ENCODE measurements at regions not wholly inside any gene's neighbourhood (a gene's known extent, or its start where the extent isn't known, plus 50 kb on each side); places are given as distances from the start of the nearest gene placed in this dataset.
"Not testable (repeated sequence)": the region's sequence is repeated elsewhere in the genome, so short reads cannot be mapped to it uniquely, and the experiment has no call there.

DNA sequence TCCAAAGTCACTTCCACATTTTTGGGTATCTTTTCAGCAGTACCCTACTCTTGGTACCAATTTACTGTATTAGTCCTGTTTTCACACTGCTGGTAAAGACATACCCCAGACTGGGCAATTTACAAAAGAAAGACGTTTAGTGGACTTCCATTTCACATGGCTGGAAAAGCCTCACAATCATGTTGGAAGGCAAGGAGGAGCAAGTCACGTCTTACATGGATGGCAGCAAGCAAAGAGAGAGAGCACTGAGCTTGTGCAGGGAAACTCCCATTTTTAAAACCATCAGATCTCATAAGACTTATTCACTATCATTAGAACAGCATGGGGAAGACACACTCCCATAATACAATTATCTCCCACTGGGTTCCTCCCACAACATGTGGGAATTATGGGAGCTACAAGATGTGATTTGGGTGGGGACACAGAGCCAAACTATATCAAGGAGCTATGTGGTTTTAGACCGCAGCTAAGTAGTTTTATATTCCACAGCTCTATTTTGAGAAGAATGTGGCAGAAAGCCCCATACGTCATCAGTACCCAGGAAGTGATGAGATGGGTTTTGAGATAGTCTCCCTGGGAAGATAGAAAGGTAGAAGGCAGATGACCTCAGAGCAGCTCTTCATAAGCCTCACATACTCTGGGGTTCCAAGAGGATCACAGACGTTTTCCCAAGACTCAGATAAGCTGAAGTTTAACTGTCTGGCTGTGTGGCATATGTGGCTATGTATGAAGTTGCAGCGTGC is 96.3 kb downstream of the APIP start:
- Histone ChIP-seq H2AFZ (ENCODE audit: low read length) (no peak overlapping the region), H3K36me3 (ENCODE audit: control insufficient read depth, insufficient read depth, low read length) (no peaks in the 10 kb centered on the region), H3K4me1 (ENCODE audit: control insufficient read depth, extremely low read depth, insufficient read depth, low read length) (no peaks in the 10 kb centered on the region), H4K20me1 (ENCODE audit: control insufficient read depth, extremely low read depth, insufficient read depth, low read length) (no peaks in the 10 kb centered on the region), H3K9me3 (ENCODE audit: control insufficient read depth, insufficient read depth, low read depth, low read length) (no peaks in the 10 kb centered on the region), H3K4me2 (ENCODE audit: extremely low read depth, insufficient read depth, low read length) (no peak overlapping the region), H3K4me3 (replicated peaks in 1 of 4; ENCODE audit: control extremely low read depth in 1 of 4, insufficient read depth in 1 of 4, low read depth in 3 of 4, low read length in 4 of 4) (no peak overlapping the region), H3K9ac (ENCODE audit: insufficient read depth, low read length) (no peak overlapping the region), H3K27ac (ENCODE audit: insufficient read depth, low read length) (no peak overlapping the region), H3K79me2 (ENCODE audit: control insufficient read depth, insufficient read depth, low read length) (no peaks in the 10 kb centered on the region), H3K27me3 (ENCODE audit: control insufficient read depth, insufficient read depth, low read length) (no peaks in the 10 kb centered on the region)
- peak in 1 of 2 donors; percentile 35 for DNase-seq (ENCODE audit: low read depth in 2 of 2)
- no peak for TF ChIP-seq EZH2 (IDR thresholded peaks at IDR 0.05; ENCODE audit: low read length, missing control alignments)
- TF ChIP-seq, protein P1, sequence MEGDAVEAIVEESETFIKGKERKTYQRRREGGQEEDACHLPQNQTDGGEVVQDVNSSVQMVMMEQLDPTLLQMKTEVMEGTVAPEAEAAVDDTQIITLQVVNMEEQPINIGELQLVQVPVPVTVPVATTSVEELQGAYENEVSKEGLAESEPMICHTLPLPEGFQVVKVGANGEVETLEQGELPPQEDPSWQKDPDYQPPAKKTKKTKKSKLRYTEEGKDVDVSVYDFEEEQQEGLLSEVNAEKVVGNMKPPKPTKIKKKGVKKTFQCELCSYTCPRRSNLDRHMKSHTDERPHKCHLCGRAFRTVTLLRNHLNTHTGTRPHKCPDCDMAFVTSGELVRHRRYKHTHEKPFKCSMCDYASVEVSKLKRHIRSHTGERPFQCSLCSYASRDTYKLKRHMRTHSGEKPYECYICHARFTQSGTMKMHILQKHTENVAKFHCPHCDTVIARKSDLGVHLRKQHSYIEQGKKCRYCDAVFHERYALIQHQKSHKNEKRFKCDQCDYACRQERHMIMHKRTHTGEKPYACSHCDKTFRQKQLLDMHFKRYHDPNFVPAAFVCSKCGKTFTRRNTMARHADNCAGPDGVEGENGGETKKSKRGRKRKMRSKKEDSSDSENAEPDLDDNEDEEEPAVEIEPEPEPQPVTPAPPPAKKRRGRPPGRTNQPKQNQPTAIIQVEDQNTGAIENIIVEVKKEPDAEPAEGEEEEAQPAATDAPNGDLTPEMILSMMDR (conservative IDR thresholded peaks at IDR 0.05 in 1 of 2, IDR thresholded peaks at IDR 0.05 in 1 of 2; ENCODE audit: low read depth in 1 of 2, low read length in 2 of 2), result no peak

DNA sequence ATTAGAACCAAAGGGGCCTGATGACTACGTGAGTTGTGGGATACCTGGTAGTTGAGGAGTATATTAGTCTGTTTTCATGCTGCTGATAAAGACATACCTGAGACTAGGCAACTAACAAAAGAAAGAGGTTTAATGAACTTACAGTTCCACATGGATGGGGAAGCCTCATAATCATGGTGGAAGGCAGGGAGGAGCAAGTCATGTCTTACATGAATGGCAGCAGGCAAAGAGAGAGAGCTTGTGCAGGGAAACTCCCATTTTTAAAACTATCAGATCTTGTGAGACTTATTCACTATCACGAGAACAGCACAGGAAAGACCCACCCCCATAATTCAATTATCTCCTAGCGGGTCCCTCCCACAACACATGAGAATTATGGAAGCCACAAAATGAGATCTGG is 98.4 kb downstream of the APIP start:
- H4K20me1 ChIP-seq (ENCODE audit: control insufficient read depth, extremely low read depth, insufficient read depth, low read length); H3K27ac ChIP-seq (ENCODE audit: insufficient read depth, low read length); H3K4me1 ChIP-seq (ENCODE audit: control insufficient read depth, extremely low read depth, insufficient read depth, low read length); H3K27me3 ChIP-seq (ENCODE audit: control insufficient read depth, insufficient read depth, low read length); H2AFZ ChIP-seq (ENCODE audit: low read length); H3K79me2 ChIP-seq (ENCODE audit: control insufficient read depth, insufficient read depth, low read length); H3K9ac ChIP-seq (ENCODE audit: insufficient read depth, low read length); H3K36me3 ChIP-seq (ENCODE audit: control insufficient read depth, insufficient read depth, low read length); H3K4me2 ChIP-seq (ENCODE audit: extremely low read depth, insufficient read depth, low read length); H3K9me3 ChIP-seq (ENCODE audit: control insufficient read depth, insufficient read depth, low read depth, low read length); DNase-seq (ENCODE audit: low read depth in 2 of 2); H3K4me3 ChIP-seq (replicated peaks in 1 of 4; ENCODE audit: control extremely low read depth in 1 of 4, insufficient read depth in 1 of 4, low read depth in 3 of 4, low read length in 4 of 4): not testable (repeated sequence)

DNA sequence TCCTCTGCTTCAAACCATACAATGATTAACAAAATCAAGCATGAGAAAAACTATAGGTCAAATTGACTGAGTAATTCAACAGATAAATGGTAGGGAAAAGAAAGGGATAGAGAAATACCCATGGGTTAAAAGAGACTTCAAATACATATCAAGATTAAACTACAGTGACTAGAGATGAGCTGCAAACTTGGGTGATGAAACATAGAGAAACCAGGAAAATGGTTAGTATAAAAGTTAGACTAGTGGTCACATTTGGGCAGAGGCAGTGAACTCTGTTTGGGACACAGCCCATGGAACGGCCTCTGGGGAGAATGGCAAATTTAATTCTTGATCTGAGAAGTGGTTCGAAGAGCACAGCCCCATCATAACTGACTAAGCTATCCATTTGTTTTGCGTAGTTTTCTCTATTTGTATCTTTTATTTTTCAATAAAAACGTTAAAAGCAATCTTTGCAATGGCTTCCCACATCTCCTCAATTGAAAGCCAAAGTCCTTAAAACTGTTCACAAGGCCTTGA is 99.4 kb downstream of the APIP start:
- Histone ChIP-seq H3K4me2 (ENCODE audit: extremely low read depth, insufficient read depth, low read length) (no peak overlapping the region), H3K9ac (ENCODE audit: insufficient read depth, low read length) (no peak overlapping the region), H3K79me2 (ENCODE audit: control insufficient read depth, insufficient read depth, low read length) (no peaks in the 10 kb centered on the region), H2AFZ (ENCODE audit: low read length) (no peak overlapping the region), H3K27me3 (ENCODE audit: control insufficient read depth, insufficient read depth, low read length) (no peaks in the 10 kb centered on the region), H3K4me3 (replicated peaks in 1 of 4; ENCODE audit: control extremely low read depth in 1 of 4, insufficient read depth in 1 of 4, low read depth in 3 of 4, low read length in 4 of 4) (no peak overlapping the region), H4K20me1 (ENCODE audit: control insufficient read depth, extremely low read depth, insufficient read depth, low read length) (no peaks in the 10 kb centered on the region), H3K36me3 (ENCODE audit: control insufficient read depth, insufficient read depth, low read length) (no peaks in the 10 kb centered on the region), H3K4me1 (ENCODE audit: control insufficient read depth, extremely low read depth, insufficient read depth, low read length) (no peaks in the 10 kb centered on the region), H3K9me3 (ENCODE audit: control insufficient read depth, insufficient read depth, low read depth, low read length) (no peaks in the 10 kb centered on the region), H3K27ac (ENCODE audit: insufficient read depth, low read length) (no peak overlapping the region)
- DNase-seq (ENCODE audit: low read depth in 2 of 2), result no peak
- TF ChIP-seq, protein P1 (conservative IDR thresholded peaks at IDR 0.05 in 1 of 2, IDR thresholded peaks at IDR 0.05 in 1 of 2; ENCODE audit: low read depth in 1 of 2, low read length in 2 of 2), result no peak
- TF ChIP-seq EZH2 (IDR thresholded peaks at IDR 0.05; ENCODE audit: low read length, missing control alignments), result no peak
